ENCODE measurements at regions not wholly inside any gene's neighbourhood (a gene's known extent, or its start where the extent isn't known, plus 50 kb on each side); places are given as distances from the start of the nearest gene placed in this dataset.

DNA sequence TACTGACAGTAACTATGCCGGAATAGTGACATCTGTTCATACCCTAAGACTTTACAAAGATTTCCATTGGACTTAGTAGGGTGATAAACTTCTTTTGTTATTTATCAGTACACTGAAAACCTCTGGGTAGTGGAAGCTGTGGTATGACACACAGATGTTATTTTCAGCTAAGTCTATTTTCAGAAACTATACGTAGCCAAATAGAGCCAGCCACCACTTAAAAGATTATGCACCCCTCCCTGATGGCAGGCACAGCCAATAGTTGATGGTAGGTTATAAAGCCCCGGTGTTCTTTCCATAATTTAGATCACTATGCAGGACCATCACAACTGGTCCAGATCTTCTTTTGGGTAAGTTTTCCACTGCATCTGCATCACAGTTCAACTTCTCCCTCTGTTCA, 1603.2 kb upstream of the PABPC4L start:
- no peak overlapping the region for H3K27ac ChIP-seq (ENCODE audit: low read length in 2 of 2)
- no peak overlapping the region for H3K4me3 ChIP-seq (ENCODE audit: control extremely low read depth in 1 of 5, extremely low read depth in 1 of 5, insufficient read depth in 1 of 5, low read depth in 2 of 5, low read length in 4 of 5)
- no peaks in the 10 kb centered on the region for H3K9me3 ChIP-seq (ENCODE audit: control extremely low read depth in 1 of 3, control insufficient read depth in 2 of 3, insufficient read depth in 1 of 3, low read length in 2 of 3)
- intact Hi-C loops (cut with micrococcal nuclease), result no loop called here
- ChIA-PET CTCF (no interaction called here), POLR2A (no interaction called here)
- H3K27ac Mint-ChIP-seq, result no peak overlapping the region
- ATAC-seq (ENCODE audit: low read depth) (no peak), DNase-seq (no peak)
- H3K27me3 Mint-ChIP-seq, result no peaks in the 10 kb centered on the region
- H4K20me1 ChIP-seq (ENCODE audit: control insufficient read depth, insufficient read depth, low read length, poor library complexity, severe bottlenecking), result no peaks in the 10 kb centered on the region
- no peaks in the 10 kb centered on the region for H3K27me3 ChIP-seq (replicated peaks in 1 of 4; ENCODE audit: control extremely low read depth in 1 of 4, control insufficient read depth in 3 of 4, insufficient read depth in 4 of 4, low read length in 3 of 4)
- H3K9me3 Mint-ChIP-seq (ENCODE audit: insufficient read depth), result peaks cover 2% of the 10 kb centered on the region
- H3K4me2 ChIP-seq (replicated peaks; ENCODE audit: low read depth, low read length, poor library complexity, severe bottlenecking), result no peak overlapping the region
- no peak overlapping the region for H2AFZ ChIP-seq (ENCODE audit: insufficient read depth, low read depth, low read length, poor library complexity, severe bottlenecking)
- H3K4me3 Mint-ChIP-seq, result no peak overlapping the region
- 40% methylated on average over 1 of the region's 3 CpGs for WGBS (ENCODE audit: insufficient coverage)
- H3K36me3 ChIP-seq (replicated peaks in 1 of 2; ENCODE audit: control extremely low read depth in 1 of 2, control insufficient read depth in 1 of 2, extremely low read depth in 1 of 2, insufficient read depth in 2 of 2, low read length in 1 of 2), result no peaks in the 10 kb centered on the region
- no peak overlapping the region for H3K9ac ChIP-seq (ENCODE audit: low read length)
- no peaks in the 10 kb centered on the region for H3K4me1 ChIP-seq (ENCODE audit: control insufficient read depth in 2 of 2, insufficient read depth in 2 of 2, low read length in 2 of 2)
- no peaks in the 10 kb centered on the region for H3K4me1 Mint-ChIP-seq
- H3K79me2 ChIP-seq (ENCODE audit: control insufficient read depth, insufficient read depth, low read length), result no peaks in the 10 kb centered on the region
- TF ChIP-seq EZH2 (IDR thresholded peaks at IDR 0.05; ENCODE audit: borderline replicate concordance, insufficient read depth, low read depth, low read length, poor library complexity, severe bottlenecking), result no peak
- TF ChIP-seq, protein P1, sequence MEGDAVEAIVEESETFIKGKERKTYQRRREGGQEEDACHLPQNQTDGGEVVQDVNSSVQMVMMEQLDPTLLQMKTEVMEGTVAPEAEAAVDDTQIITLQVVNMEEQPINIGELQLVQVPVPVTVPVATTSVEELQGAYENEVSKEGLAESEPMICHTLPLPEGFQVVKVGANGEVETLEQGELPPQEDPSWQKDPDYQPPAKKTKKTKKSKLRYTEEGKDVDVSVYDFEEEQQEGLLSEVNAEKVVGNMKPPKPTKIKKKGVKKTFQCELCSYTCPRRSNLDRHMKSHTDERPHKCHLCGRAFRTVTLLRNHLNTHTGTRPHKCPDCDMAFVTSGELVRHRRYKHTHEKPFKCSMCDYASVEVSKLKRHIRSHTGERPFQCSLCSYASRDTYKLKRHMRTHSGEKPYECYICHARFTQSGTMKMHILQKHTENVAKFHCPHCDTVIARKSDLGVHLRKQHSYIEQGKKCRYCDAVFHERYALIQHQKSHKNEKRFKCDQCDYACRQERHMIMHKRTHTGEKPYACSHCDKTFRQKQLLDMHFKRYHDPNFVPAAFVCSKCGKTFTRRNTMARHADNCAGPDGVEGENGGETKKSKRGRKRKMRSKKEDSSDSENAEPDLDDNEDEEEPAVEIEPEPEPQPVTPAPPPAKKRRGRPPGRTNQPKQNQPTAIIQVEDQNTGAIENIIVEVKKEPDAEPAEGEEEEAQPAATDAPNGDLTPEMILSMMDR (IDR thresholded peaks at IDR 0.05), result no peak

GRCh38 chr4:135777361-135777760, 1575.8 kb upstream of the PABPC4L start:
- no peaks in the 10 kb centered on the region for H3K79me2 ChIP-seq (ENCODE audit: control insufficient read depth, insufficient read depth, low read length)
- H3K4me3 ChIP-seq (ENCODE audit: control extremely low read depth in 1 of 5, extremely low read depth in 1 of 5, insufficient read depth in 1 of 5, low read depth in 2 of 5, low read length in 4 of 5), result no peak overlapping the region
- H3K27ac ChIP-seq (ENCODE audit: low read length in 2 of 2), result no peak overlapping the region
- H2AFZ ChIP-seq (ENCODE audit: insufficient read depth, low read depth, low read length, poor library complexity, severe bottlenecking), result no peak overlapping the region
- no peak for DNase-seq
- peaks cover 0 to 2% (median 0%) of the 10 kb centered on the region in 3 donors for H3K9me3 ChIP-seq (ENCODE audit: control extremely low read depth in 1 of 3, control insufficient read depth in 2 of 3, insufficient read depth in 1 of 3, low read length in 2 of 3)
- H3K36me3 ChIP-seq (replicated peaks in 1 of 2; ENCODE audit: control extremely low read depth in 1 of 2, control insufficient read depth in 1 of 2, extremely low read depth in 1 of 2, insufficient read depth in 2 of 2, low read length in 1 of 2), result no peaks in the 10 kb centered on the region
- no peak for TF ChIP-seq EZH2 (IDR thresholded peaks at IDR 0.05; ENCODE audit: borderline replicate concordance, insufficient read depth, low read depth, low read length, poor library complexity, severe bottlenecking)
- TF ChIP-seq, protein P1 (IDR thresholded peaks at IDR 0.05), result no peak
- H3K4me3 Mint-ChIP-seq, result no peak overlapping the region
- ChIA-PET POLR2A (no interaction called here), CTCF (no interaction called here)
- peaks cover 2% of the 10 kb centered on the region for H3K9me3 Mint-ChIP-seq (ENCODE audit: insufficient read depth)
- no peaks in the 10 kb centered on the region for H3K4me1 Mint-ChIP-seq
- no peaks in the 10 kb centered on the region for H4K20me1 ChIP-seq (ENCODE audit: control insufficient read depth, insufficient read depth, low read length, poor library complexity, severe bottlenecking)
- no peaks in the 10 kb centered on the region for H3K4me1 ChIP-seq (ENCODE audit: control insufficient read depth in 2 of 2, insufficient read depth in 2 of 2, low read length in 2 of 2)
- H3K4me2 ChIP-seq (replicated peaks; ENCODE audit: low read depth, low read length, poor library complexity, severe bottlenecking), result no peak overlapping the region
- intact Hi-C loops (cut with micrococcal nuclease), result no loop called here
- H3K9ac ChIP-seq (ENCODE audit: low read length), result no peak overlapping the region
- no peak for ATAC-seq (ENCODE audit: low read depth)
- no peaks in the 10 kb centered on the region for H3K27me3 ChIP-seq (replicated peaks in 1 of 4; ENCODE audit: control extremely low read depth in 1 of 4, control insufficient read depth in 3 of 4, insufficient read depth in 4 of 4, low read length in 3 of 4)
- H3K27me3 Mint-ChIP-seq, result no peaks in the 10 kb centered on the region
- H3K27ac Mint-ChIP-seq, result no peak overlapping the region
- WGBS (ENCODE audit: insufficient coverage), result no CpG with 5 or more reads among the region's 1 CpG
